Suprapubic skin (tissue), 4 donors: ENCODE measurements at regions not wholly inside any gene's neighbourhood (a gene's known extent, or its start where the extent isn't known, plus 50 kb on each side); places are given as distances from the start of the nearest gene placed in this dataset.

ENCODE experiments used
- EP300 ChIP-seq: sonication (generic); formaldehyde crosslinking; IDR thresholded peaks from one replicate; pipeline ENCODE4 v1.6.1; 2017; ENCODE audit warnings: antibody characterized with exemption
- POLR2A ChIP-seq, 2 donors: fragments of 450-650 bp; IDR thresholded peaks; one replicate each; pipeline ENCODE4 v1.6.1; 2017; ENCODE audit warnings: antibody characterized with exemption in 2 of 2, mild to moderate bottlenecking in 2 of 2, moderate library complexity in 2 of 2
- POLR2AphosphoS5 ChIP-seq, 3 donors: sonication (generic); formaldehyde crosslinking; IDR thresholded peaks; one replicate each; pipeline ENCODE4 v1.6.1; 2017; ENCODE audit warnings: antibody characterized with exemption in 3 of 3
- TF ChIP-seq, protein P1 (sequence below), 2 donors: fragments of 200-600 bp in 1 of 2; fragments of 450-650 bp in 1 of 2; sonication (generic) in 1 of 2; IDR thresholded peaks; one replicate each; pipeline ENCODE4 v1.5.1; 2016 to 2019; ENCODE audit warnings: antibody characterized with exemption in 2 of 2, mild to moderate bottlenecking in 1 of 2, moderate library complexity in 1 of 2

DNA sequence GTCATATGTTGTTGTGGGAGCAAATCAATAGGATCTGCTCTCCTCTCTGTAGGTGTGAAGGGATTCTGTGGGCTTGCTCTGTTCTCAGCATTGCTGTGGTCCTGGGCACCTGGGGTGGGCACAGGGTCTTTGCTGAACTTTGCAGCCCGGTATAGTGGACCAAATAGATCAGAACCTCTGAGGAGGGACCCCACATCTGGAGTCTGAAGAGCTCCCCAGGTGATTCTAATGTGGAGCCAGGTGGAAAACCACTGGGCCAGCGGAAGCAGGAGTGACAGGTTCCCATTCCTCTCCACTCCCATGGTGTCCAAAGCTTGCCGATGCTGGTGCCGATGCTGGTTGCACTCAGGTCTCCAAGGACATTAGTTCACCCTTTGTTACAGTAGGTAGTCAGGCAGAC, 257.2 kb downstream of the GLRX3 start:
- TF ChIP-seq POLR2AphosphoS5 (IDR thresholded peaks at IDR 0.05) (no peak), POLR2A (IDR thresholded peaks at IDR 0.05) (no peak), EP300 (no peak)
- TF ChIP-seq, protein P1, sequence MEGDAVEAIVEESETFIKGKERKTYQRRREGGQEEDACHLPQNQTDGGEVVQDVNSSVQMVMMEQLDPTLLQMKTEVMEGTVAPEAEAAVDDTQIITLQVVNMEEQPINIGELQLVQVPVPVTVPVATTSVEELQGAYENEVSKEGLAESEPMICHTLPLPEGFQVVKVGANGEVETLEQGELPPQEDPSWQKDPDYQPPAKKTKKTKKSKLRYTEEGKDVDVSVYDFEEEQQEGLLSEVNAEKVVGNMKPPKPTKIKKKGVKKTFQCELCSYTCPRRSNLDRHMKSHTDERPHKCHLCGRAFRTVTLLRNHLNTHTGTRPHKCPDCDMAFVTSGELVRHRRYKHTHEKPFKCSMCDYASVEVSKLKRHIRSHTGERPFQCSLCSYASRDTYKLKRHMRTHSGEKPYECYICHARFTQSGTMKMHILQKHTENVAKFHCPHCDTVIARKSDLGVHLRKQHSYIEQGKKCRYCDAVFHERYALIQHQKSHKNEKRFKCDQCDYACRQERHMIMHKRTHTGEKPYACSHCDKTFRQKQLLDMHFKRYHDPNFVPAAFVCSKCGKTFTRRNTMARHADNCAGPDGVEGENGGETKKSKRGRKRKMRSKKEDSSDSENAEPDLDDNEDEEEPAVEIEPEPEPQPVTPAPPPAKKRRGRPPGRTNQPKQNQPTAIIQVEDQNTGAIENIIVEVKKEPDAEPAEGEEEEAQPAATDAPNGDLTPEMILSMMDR (IDR thresholded peaks at IDR 0.05), result no peak
